ENCODE measurements at regions not wholly inside any gene's neighbourhood (a gene's known extent, or its start where the extent isn't known, plus 50 kb on each side); places are given as distances from the start of the nearest gene placed in this dataset.

GRCh38 chr9:107620236-107620635, 130.7 kb upstream of the KLF4 start:
- TF ChIP-seq CTCF (IDR thresholded peaks at IDR 0.05; ENCODE audit: low read depth, low read length) (no peak), EZH2phosphoT487 (IDR thresholded peaks at IDR 0.05; ENCODE audit: low read depth) (no peak)
